PC-3 (cell line): ENCODE measurements at regions not wholly inside any gene's neighbourhood (a gene's known extent, or its start where the extent isn't known, plus 50 kb on each side); places are given as distances from the start of the nearest gene placed in this dataset.

ENCODE experiments used
- ATAC-seq: fragments of 200-7000 bp; cut with Tn5 transposase; 2 replicates; pipeline ENCODE4 v1.9.1; 2020; ENCODE audit warnings: mild to moderate bottlenecking, moderate library complexity
- BruUV-seq: library from RNA; stranded (reverse); fragments of 400-500 nt; replicated peaks from 2 replicates; lab custom pipeline; 2021; lab: Mats Ljungman, UMichigan
- CTCF ChIA-PET: fragments of 300-600 bp; sonication (Branson Sonifier 250); formaldehyde crosslinking; loops from one replicate; lab custom pipeline; 2022; ENCODE audit warnings: antibody characterized with exemption; lab: Charles Lee
- POLR2A ChIA-PET: fragments of 300-600 bp; sonication (Branson Sonifier 250); formaldehyde crosslinking; loops from one replicate; lab custom pipeline; 2022; ENCODE audit warnings: antibody characterized with exemption; ENCODE audit not compliant: unreplicated experiment; lab: Charles Lee
- DNase-seq: peaks from one replicate; pipeline ENCODE4 v3.0.0-alpha.2; 2015
- H2AFZ ChIP-seq: fragments of 300-600 bp; sonication (generic); 2 replicates; pipeline ENCODE4 v1.6.0; 2016; ENCODE audit warnings: antibody characterized with exemption, low read length
- H3F3A ChIP-seq: fragments of 300-600 bp; sonication (generic); one replicate; pipeline ENCODE4 v1.6.0; 2017; ENCODE audit warnings: antibody characterized with exemption, low read length, control low read depth, mild to moderate bottlenecking; ENCODE audit not compliant: unreplicated experiment
- H3K27ac ChIP-seq: fragments of 300-600 bp; sonication (generic); 2 replicates; pipeline ENCODE4 v1.5.1; 2016; ENCODE audit warnings: mild to moderate bottlenecking, low read length
- H3K27me3 ChIP-seq: fragments of 300-600 bp; sonication (generic); 2 replicates; pipeline ENCODE4 v1.6.1; 2016; ENCODE audit warnings: low read length, mixed read lengths
- H3K36me3 ChIP-seq: fragments of 300-600 bp; sonication (generic); 2 replicates; pipeline ENCODE4 v1.6.1; 2016; ENCODE audit warnings: low read depth, mixed run types, low read length, mixed read lengths
- H3K4me1 ChIP-seq: fragments of 300-600 bp; sonication (generic); 2 replicates; pipeline ENCODE4 v1.5.1; 2016; ENCODE audit warnings: low read length; ENCODE audit not compliant: insufficient read depth
- H3K4me2 ChIP-seq: fragments of 300-600 bp; sonication (generic); 2 replicates; pipeline ENCODE4 v1.6.0; 2016; ENCODE audit warnings: low read length
- H3K4me3 ChIP-seq: fragments of 300-600 bp; sonication (generic); 2 replicates; pipeline ENCODE4 v1.5.1; 2016; ENCODE audit warnings: mild to moderate bottlenecking, low read length, mixed read lengths
- H3K79me2 ChIP-seq: fragments of 300-600 bp; sonication (generic); 2 replicates; pipeline ENCODE4 v1.6.1; 2017; ENCODE audit warnings: low read length, mixed read lengths
- H3K9ac ChIP-seq: fragments of 300-600 bp; sonication (generic); 2 replicates; pipeline ENCODE4 v1.6.0; 2016; ENCODE audit warnings: mild to moderate bottlenecking, low read length
- H3K9me2 ChIP-seq: fragments of 300-600 bp; sonication (generic); replicated peaks from 2 replicates; pipeline ENCODE4 v1.6.1; 2016; ENCODE audit warnings: mixed run types, low read length, mixed read lengths
- H3K9me3 ChIP-seq: fragments of 300-600 bp; sonication (generic); 2 replicates; pipeline ENCODE4 v1.6.1; 2016; ENCODE audit warnings: low read length, mixed read lengths
- H4K20me1 ChIP-seq: fragments of 300-600 bp; sonication (generic); 2 replicates; pipeline ENCODE4 v1.6.1; 2016; ENCODE audit warnings: low read length, mixed read lengths
- EZH2 ChIP-seq: fragments of 300-600 bp; sonication (generic); IDR thresholded peaks from one replicate; pipeline ENCODE4 v1.6.1; 2017; ENCODE audit warnings: antibody characterized with exemption, mild to moderate bottlenecking, low read length; ENCODE audit not compliant: unreplicated experiment
- EZH2phosphoT487 ChIP-seq: fragments of 300-600 bp; sonication (generic); IDR thresholded peaks from 2 replicates; pipeline ENCODE4 v1.6.1; 2018; ENCODE audit warnings: mild to moderate bottlenecking, antibody characterized with exemption, low read length, borderline replicate concordance
- intact Hi-C: fragments of 100-400 bp; cut with micrococcal nuclease; formaldehyde crosslinking; loops from 2 replicates; pipeline ENCODE4 v1.9.0; 2023
- TF ChIP-seq, protein P1 (sequence below): fragments of 300-600 bp; sonication (generic); conservative IDR thresholded peaks from 2 replicates; pipeline ENCODE4 v1.5.1; 2017; ENCODE audit warnings: antibody characterized with exemption, low read depth, mild to moderate bottlenecking, low read length

DNA sequence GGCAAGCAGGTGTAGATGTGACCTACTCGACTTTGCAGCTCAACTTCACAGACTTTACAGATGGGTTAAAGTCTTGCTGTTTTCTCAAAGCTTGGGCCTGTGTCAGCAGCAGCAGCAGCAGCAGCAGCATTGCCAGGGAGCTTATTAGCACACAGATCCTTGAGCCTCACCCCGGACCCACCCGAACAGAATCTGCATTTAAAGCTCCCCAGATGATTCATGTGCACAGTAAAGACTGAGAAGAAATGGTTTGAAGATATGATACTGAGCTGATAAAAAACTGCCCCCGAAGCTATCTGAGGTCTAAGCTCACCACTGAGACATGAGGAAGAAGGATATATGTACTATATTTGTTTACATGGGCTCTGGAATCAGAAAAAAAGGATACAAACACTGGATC lies 231.7 kb downstream of the ARPP21 start:
- no peak overlapping the region for H3K27ac ChIP-seq
- no peaks in the 10 kb centered on the region for H4K20me1 ChIP-seq
- ChIA-PET POLR2A (no interaction called here), CTCF (no interaction called here)
- no peaks in the 10 kb centered on the region for H3K36me3 ChIP-seq
- H3F3A ChIP-seq: no peaks in the 10 kb centered on the region
- no peaks in the 10 kb centered on the region for H3K9me2 ChIP-seq
- H3K4me2 ChIP-seq: no peak overlapping the region
- no peaks in the 10 kb centered on the region for H3K9me3 ChIP-seq
- no peak for TF ChIP-seq EZH2
- TF ChIP-seq EZH2phosphoT487: no peak
- TF ChIP-seq, protein P1, sequence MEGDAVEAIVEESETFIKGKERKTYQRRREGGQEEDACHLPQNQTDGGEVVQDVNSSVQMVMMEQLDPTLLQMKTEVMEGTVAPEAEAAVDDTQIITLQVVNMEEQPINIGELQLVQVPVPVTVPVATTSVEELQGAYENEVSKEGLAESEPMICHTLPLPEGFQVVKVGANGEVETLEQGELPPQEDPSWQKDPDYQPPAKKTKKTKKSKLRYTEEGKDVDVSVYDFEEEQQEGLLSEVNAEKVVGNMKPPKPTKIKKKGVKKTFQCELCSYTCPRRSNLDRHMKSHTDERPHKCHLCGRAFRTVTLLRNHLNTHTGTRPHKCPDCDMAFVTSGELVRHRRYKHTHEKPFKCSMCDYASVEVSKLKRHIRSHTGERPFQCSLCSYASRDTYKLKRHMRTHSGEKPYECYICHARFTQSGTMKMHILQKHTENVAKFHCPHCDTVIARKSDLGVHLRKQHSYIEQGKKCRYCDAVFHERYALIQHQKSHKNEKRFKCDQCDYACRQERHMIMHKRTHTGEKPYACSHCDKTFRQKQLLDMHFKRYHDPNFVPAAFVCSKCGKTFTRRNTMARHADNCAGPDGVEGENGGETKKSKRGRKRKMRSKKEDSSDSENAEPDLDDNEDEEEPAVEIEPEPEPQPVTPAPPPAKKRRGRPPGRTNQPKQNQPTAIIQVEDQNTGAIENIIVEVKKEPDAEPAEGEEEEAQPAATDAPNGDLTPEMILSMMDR: no peak
- H3K4me3 ChIP-seq: no peak overlapping the region
- H2AFZ ChIP-seq: no peak overlapping the region
- no TSS peak for BruUV-seq
- intact Hi-C loops: no loop called here
- no peak for ATAC-seq
- no peaks in the 10 kb centered on the region for H3K27me3 ChIP-seq
- DNase-seq: no peak
- no peaks in the 10 kb centered on the region for H3K4me1 ChIP-seq
- H3K79me2 ChIP-seq: no peaks in the 10 kb centered on the region
- H3K9ac ChIP-seq: no peak overlapping the region

DNA sequence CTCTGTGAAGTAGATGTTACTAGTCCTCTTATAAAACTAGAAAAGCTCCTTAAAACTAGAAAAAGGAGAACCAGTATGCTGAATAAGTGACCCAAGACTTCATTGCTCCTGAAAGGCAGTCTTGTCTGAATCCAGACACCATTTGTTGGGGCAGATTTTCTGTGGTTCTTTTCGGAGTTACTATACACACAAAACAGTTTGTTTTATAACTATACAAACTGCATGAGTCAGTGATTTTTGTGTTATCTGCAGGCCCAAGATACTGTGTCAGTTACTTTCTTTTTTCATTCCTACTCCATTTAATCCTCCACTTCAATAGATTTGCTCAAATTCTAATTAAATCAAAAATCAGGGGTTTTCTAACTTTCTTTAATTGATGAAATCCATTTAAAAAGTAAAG lies 244.6 kb downstream of the ARPP21 start:
- H3K9me3 ChIP-seq: no peaks in the 10 kb centered on the region
- H3K4me2 ChIP-seq: no peak overlapping the region
- no peaks in the 10 kb centered on the region for H4K20me1 ChIP-seq
- intact Hi-C loops: no loop called here
- no peak overlapping the region for H2AFZ ChIP-seq
- no peak overlapping the region for H3K9ac ChIP-seq
- no TSS peak for BruUV-seq
- peaks cover 4% of the 10 kb centered on the region; the same call in 1 of the 2 replicates for H3K27me3 ChIP-seq
- ChIA-PET CTCF (no interaction called here), POLR2A (no interaction called here)
- no peaks in the 10 kb centered on the region for H3F3A ChIP-seq
- no peaks in the 10 kb centered on the region for H3K79me2 ChIP-seq
- no peaks in the 10 kb centered on the region for H3K4me1 ChIP-seq
- TF ChIP-seq EZH2 (no peak), EZH2phosphoT487 (no peak)
- TF ChIP-seq, protein P1: no peak
- no peak for DNase-seq
- H3K4me3 ChIP-seq: no peak overlapping the region
- peak; percentile 61; the same call in 1 of the 2 replicates for ATAC-seq
- no peaks in the 10 kb centered on the region for H3K36me3 ChIP-seq
- no peak overlapping the region for H3K27ac ChIP-seq
- H3K9me2 ChIP-seq: no peaks in the 10 kb centered on the region

DNA sequence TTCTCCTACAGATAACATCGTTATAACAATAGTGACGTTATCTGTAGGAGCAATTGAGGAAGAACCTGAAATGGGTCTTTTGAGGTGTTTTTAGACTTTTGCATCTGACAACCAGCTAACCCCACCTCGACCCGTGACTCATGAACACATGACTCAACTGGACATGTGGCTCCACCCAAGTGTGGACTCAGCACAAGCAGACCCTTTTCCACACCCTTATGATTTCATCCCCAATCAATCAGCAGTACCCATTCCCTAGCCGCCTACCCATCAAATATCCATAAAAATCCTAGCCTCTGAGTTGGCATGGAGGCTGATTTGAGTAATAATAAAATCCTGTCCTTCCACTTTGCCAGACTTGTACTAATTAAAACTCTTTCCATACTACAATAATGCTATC lies 255.4 kb downstream of the ARPP21 start:
- no peak overlapping the region for H3K4me3 ChIP-seq
- H3K79me2 ChIP-seq: no peaks in the 10 kb centered on the region
- no peaks in the 10 kb centered on the region for H3K9me2 ChIP-seq
- 0 out of 2 replicates have a peak, but pooled peaks cover 6% of the 10 kb centered on the region for H3K27me3 ChIP-seq
- ChIA-PET POLR2A (interaction anchor here (0.6 kb wide), 1 partner anchor 77 kb away, joined by 6 read pairs; no protein-coding TSS in a partner anchor), CTCF (no interaction called here)
- TF ChIP-seq EZH2phosphoT487: no peak
- TF ChIP-seq, protein P1: no peak
- no peak for TF ChIP-seq EZH2
- peak; percentile 8 for DNase-seq
- no peaks in the 10 kb centered on the region for H3F3A ChIP-seq
- no peak overlapping the region for H3K27ac ChIP-seq
- no peak overlapping the region for H3K9ac ChIP-seq
- H3K36me3 ChIP-seq: no peaks in the 10 kb centered on the region
- H2AFZ ChIP-seq: no peak overlapping the region
- H3K4me2 ChIP-seq: no peak overlapping the region
- no peaks in the 10 kb centered on the region for H3K9me3 ChIP-seq
- H4K20me1 ChIP-seq: no peaks in the 10 kb centered on the region
- no peaks in the 10 kb centered on the region for H3K4me1 ChIP-seq
- intact Hi-C loops: no loop called here
- no TSS peak for BruUV-seq
- ATAC-seq: no peak
